ENCODE measurements at regions not wholly inside any gene's neighbourhood (a gene's known extent, or its start where the extent isn't known, plus 50 kb on each side); places are given as distances from the start of the nearest gene placed in this dataset.
A peak's percentile ranks its signal among the peaks of the same experiment; 100 is the strongest.

GRCh38 chr16:86777381-86777946 is 199.1 kb downstream of the FOXL1 start:
- DNase-seq: no peak

GRCh38 chr16:86778108-86778745 is 199.9 kb downstream of the FOXL1 start:
- DNase-seq: peak; percentile 1

DNA sequence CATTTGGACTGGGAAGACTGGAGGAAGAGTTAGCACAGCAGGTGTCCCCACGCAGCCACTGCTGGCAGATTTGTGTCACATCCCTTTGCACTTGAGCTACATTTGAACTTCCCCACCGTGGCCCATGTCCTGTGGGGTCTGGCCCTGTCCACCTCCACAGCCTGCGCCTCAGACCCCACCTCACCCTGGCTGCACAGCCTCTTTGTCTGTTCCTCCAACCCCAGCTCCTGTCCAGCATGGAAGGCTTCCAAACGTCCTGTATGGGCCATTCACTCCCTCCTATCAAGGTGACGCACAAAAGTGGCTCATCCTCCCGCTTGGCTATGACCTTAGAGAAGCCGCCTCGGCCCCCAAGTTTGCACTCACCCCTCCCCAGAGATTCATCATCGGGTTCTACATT is 200.6 kb downstream of the FOXL1 start:
- no peak for DNase-seq

GRCh38 chr16:86781046-86781445 is 202.7 kb downstream of the FOXL1 start:
- no peak for DNase-seq

DNA sequence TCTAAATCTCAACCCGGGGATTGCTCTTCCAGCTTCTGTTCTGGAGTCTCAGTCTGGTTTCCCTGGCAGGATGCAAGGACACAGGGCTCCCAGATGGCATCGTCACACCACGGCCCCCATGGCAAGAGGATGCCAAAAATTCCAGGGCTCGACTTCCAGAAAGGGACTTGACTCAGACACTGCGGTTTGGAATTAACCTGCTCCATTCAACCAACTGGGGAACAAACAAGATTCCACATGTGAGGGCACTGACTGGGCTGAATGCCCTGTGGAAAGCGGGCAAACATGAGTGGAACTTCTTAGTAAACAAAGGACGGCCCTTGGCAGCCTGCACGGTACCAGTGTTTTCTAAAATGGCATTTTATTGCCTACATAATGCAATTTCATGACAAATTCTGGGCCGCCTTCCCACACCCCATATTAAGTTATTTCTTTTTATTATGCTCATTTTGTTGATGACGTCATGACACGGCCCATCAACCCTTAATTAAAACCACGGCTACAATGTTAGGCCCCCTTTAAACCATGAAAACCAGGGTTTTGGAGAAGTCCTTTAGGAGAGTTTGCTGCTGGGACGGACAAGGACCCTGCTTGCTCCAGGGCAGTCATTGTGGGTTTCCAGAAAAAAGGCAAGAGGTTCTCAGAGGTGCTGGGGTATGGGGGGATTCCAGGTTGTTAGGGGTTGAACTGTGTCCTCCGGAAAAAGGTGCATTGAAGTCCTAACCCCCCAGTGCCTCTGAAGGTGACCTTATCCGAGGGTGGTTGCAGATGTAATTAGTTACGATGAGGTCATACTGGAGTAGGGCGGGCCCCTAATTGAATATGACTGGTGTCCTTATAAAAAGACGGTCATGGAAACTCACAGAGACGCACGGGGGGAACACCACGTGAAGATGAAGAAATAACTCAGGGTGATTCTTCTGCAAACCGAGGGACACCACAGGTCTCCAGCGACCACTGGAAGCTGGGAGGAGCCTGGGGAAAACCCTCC is 205.6 kb downstream of the FOXL1 start:
- DNase-seq: no peak

DNA sequence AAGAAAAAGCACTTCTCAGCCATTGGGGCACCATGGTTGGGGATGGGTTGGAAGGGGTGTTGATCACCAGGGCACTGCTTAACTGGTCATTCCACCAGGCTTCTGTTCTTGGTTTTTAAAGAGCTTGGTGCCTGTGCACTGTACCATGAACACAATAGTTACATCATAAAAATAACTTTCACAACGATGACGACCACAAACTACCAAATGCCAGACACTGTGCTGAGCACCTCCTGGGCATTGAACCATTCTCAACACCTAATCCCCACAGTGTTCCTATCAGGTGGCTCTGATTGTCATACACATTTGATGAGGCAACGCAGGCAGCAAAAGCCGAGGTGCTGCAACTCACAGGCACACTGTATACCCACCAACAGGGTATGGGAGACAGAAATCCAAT is 208.0 kb downstream of the FOXL1 start:
- DNase-seq: no peak

DNA sequence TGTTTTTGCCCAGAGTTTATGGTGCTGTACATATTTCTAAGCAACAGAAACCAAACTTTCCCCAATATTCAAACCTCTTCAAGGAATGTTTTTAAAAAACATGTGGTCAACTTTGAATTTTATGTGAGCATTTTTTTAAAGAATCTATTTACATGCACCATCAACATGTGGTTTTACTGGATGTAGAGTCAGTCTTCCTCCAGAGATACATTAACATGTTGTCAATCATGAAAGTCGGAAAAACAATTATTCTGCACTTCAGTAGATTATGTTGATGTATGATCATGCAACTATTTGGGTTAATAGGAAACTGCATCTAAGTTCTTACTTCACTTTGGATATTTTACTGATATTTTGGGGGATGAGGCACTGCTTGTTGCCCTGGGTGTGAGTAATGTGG is 208.6 kb downstream of the FOXL1 start:
- no peak for DNase-seq

- no peak for DNase-seq
Observed at GRCh38 chr16:86787538-86787937, 209.2 kb downstream of the FOXL1 start.

- no peak for DNase-seq
Observed at GRCh38 chr16:86789621-86790051, 211.3 kb downstream of the FOXL1 start.

DNA sequence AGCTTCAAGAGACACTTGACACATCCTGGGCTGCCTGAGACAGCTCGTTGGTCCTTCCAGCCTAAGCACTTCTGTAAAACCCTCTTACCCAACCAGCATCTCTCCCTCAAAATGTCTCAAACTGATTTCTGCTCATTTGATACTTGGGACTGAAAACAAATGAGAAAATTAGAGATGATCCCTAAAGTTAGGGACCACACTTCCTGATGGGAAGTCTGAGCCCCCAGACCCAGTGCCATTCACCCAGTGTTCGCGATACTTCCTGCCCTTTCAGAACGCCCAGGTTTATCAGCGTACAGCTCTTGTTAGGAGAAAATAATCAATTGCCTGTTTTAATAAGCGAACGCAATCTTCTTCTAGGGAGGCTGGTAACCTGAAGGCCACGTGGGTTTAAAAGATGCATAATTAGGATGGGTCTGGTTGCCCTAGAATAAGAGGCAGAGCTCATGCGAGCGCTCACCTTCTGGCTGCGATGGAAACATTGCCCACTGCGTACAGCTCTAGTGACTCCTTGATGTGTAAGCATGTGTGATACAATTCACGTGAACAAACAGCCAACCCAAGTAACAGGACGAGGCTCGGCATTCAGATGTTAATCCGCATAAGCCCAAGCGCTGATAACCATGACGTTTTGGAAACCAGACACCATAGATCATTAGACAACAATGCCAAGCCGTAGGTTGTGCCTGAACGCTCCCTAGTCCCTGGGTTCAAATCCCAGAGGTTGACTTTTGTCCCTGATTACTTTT is 213.1 kb downstream of the FOXL1 start:
- no peak for DNase-seq

DNA sequence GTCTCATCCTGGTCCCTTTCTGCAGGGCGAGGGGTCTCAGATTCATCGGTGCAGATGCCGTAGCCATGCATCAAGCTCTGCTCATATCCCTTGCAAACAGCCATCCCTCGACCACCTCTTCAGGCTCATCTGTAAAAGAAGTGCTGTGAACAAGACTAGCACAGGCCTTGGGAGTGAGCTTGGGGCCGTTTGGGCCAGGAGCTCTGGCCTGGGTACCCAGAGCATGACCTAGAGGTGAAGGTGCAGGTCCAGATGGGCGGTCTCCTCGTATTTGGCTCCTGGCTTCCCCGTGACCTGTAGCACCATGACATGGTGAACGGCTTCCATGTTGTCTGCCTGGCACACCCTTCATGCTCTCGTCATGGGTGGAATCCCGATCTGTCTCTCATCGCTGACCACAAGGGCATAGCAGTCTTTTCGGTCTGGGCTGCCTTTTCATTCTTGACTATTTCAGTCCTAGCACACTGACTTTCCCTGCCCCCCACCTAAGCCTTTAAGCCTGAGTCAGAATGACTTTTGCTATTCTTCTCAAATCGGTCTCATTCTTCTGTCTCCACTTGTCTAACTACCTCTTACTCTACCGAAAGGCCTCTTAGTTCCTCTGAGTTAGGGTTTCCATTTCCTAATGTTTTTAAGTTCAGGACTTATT is 216.0 kb downstream of the FOXL1 start:
- DNase-seq: no peak

GRCh38 chr16:86797700-86798099 is 219.4 kb downstream of the FOXL1 start:
- DNase-seq: no peak

- DNase-seq: no peak
Observed at GRCh38 chr16:86798247-86799041, 220.1 kb downstream of the FOXL1 start.

DNA sequence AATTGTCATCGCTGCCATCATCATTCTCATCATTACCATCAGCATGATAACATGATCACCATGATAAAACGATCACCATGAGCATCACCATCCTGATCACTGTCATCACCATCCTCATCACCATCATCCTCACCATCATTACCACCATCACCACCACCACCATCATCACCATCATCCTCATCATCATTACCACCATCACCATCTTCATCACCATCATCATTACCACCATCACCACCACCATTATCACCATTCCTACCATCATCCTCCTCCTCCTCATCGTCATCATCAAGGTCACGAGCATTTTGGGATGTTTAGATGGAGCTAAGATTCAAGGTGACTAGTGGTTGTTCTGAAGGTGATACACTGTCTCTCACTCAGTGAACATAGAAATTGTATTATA is 221.0 kb downstream of the FOXL1 start:
- no peak for DNase-seq

- DNase-seq: no peak
Observed at GRCh38 chr16:86800894-86801293, 222.5 kb downstream of the FOXL1 start.

GRCh38 chr16:86802013-86802412 is 223.7 kb downstream of the FOXL1 start:
- no peak for DNase-seq

DNA sequence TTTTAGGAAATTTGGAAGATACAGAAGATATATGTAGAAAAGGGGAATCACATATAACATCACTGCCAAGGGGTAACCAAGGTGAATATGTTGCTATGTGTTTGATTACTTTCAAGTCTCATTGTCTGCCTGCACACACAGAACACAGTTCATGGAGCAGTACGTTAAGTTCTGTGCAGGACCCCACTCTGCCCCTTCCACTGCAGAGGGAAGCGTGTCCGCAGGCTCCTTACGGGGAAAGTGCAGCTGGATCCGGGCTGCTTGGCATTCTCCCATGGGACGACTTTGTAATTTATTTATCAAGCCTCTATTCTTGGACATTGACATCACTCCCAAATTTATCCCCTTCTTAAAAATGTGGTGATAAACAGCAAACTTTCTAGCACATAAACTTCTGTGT is 226.8 kb downstream of the FOXL1 start:
- no peak for DNase-seq

- DNase-seq: no peak
Observed at GRCh38 chr16:86806181-86806837, 228.0 kb downstream of the FOXL1 start.

- DNase-seq: no peak
Observed at GRCh38 chr16:86806838-86807351, 228.5 kb downstream of the FOXL1 start.

DNA sequence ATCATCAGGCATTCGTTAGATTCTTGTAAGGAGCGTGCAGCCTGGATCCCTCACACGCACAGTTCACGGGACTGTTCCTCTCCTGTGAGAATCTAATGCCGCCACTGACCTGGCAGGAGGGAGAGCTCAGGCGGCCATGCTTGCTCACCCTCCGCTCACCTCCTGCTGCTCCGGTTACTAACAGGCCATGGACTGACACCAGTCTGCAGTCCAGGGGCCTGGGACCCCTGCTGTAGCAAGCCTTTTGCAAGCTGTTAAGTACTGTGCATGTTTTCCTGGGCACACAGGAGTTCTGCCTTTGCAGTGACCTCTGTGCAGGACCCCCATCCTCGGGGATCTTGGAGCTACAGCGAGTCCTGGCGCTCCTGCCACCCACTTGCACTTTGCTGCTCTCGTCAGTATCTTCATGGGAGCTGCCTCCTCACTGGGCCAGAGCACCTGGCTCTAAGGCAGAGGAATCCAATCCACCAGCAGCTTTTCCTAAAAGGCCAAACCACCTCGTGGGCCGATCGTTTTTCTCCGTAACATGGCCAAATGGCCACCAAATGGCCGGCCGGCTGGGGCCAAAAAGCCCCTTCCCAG is 230.6 kb downstream of the FOXL1 start:
- DNase-seq: no peak

All from suppressor macrophage treated with lipopolysaccharide for 4 hours (primary cell).